PC-3 (cell line): ENCODE measurements at regions not wholly inside any gene's neighbourhood (a gene's known extent, or its start where the extent isn't known, plus 50 kb on each side); places are given as distances from the start of the nearest gene placed in this dataset.

Source experiments
- ATAC-seq: fragments of 200-7000 bp; cut with Tn5 transposase; 2 replicates; pipeline ENCODE4 v1.9.1; 2020; ENCODE audit warnings: mild to moderate bottlenecking, moderate library complexity
- BruUV-seq: library from RNA; stranded (reverse); fragments of 400-500 nt; replicated peaks from 2 replicates; lab custom pipeline; 2021; lab: Mats Ljungman, UMichigan
- CTCF ChIA-PET: fragments of 300-600 bp; sonication (Branson Sonifier 250); formaldehyde crosslinking; loops from one replicate; lab custom pipeline; 2022; ENCODE audit warnings: antibody characterized with exemption; lab: Charles Lee
- POLR2A ChIA-PET: fragments of 300-600 bp; sonication (Branson Sonifier 250); formaldehyde crosslinking; loops from one replicate; lab custom pipeline; 2022; ENCODE audit warnings: antibody characterized with exemption; ENCODE audit not compliant: unreplicated experiment; lab: Charles Lee
- DNase-seq: peaks from one replicate; pipeline ENCODE4 v3.0.0-alpha.2; 2015
- H2AFZ ChIP-seq: fragments of 300-600 bp; sonication (generic); 2 replicates; pipeline ENCODE4 v1.6.0; 2016; ENCODE audit warnings: antibody characterized with exemption, low read length
- H3F3A ChIP-seq: fragments of 300-600 bp; sonication (generic); one replicate; pipeline ENCODE4 v1.6.0; 2017; ENCODE audit warnings: antibody characterized with exemption, low read length, control low read depth, mild to moderate bottlenecking; ENCODE audit not compliant: unreplicated experiment
- H3K27ac ChIP-seq: fragments of 300-600 bp; sonication (generic); 2 replicates; pipeline ENCODE4 v1.5.1; 2016; ENCODE audit warnings: mild to moderate bottlenecking, low read length
- H3K27me3 ChIP-seq: fragments of 300-600 bp; sonication (generic); 2 replicates; pipeline ENCODE4 v1.6.1; 2016; ENCODE audit warnings: low read length, mixed read lengths
- H3K36me3 ChIP-seq: fragments of 300-600 bp; sonication (generic); 2 replicates; pipeline ENCODE4 v1.6.1; 2016; ENCODE audit warnings: low read depth, mixed run types, low read length, mixed read lengths
- H3K4me1 ChIP-seq: fragments of 300-600 bp; sonication (generic); 2 replicates; pipeline ENCODE4 v1.5.1; 2016; ENCODE audit warnings: low read length; ENCODE audit not compliant: insufficient read depth
- H3K4me2 ChIP-seq: fragments of 300-600 bp; sonication (generic); 2 replicates; pipeline ENCODE4 v1.6.0; 2016; ENCODE audit warnings: low read length
- H3K4me3 ChIP-seq: fragments of 300-600 bp; sonication (generic); 2 replicates; pipeline ENCODE4 v1.5.1; 2016; ENCODE audit warnings: mild to moderate bottlenecking, low read length, mixed read lengths
- H3K79me2 ChIP-seq: fragments of 300-600 bp; sonication (generic); 2 replicates; pipeline ENCODE4 v1.6.1; 2017; ENCODE audit warnings: low read length, mixed read lengths
- H3K9ac ChIP-seq: fragments of 300-600 bp; sonication (generic); 2 replicates; pipeline ENCODE4 v1.6.0; 2016; ENCODE audit warnings: mild to moderate bottlenecking, low read length
- H3K9me2 ChIP-seq: fragments of 300-600 bp; sonication (generic); replicated peaks from 2 replicates; pipeline ENCODE4 v1.6.1; 2016; ENCODE audit warnings: mixed run types, low read length, mixed read lengths
- H3K9me3 ChIP-seq: fragments of 300-600 bp; sonication (generic); 2 replicates; pipeline ENCODE4 v1.6.1; 2016; ENCODE audit warnings: low read length, mixed read lengths
- H4K20me1 ChIP-seq: fragments of 300-600 bp; sonication (generic); 2 replicates; pipeline ENCODE4 v1.6.1; 2016; ENCODE audit warnings: low read length, mixed read lengths
- CTCF ChIP-seq: fragments of 300-600 bp; sonication (generic); conservative IDR thresholded peaks from 2 replicates; pipeline ENCODE4 v1.5.1; 2017; ENCODE audit warnings: antibody characterized with exemption, low read depth, mild to moderate bottlenecking, low read length
- EZH2 ChIP-seq: fragments of 300-600 bp; sonication (generic); IDR thresholded peaks from one replicate; pipeline ENCODE4 v1.6.1; 2017; ENCODE audit warnings: antibody characterized with exemption, mild to moderate bottlenecking, low read length; ENCODE audit not compliant: unreplicated experiment
- EZH2phosphoT487 ChIP-seq: fragments of 300-600 bp; sonication (generic); IDR thresholded peaks from 2 replicates; pipeline ENCODE4 v1.6.1; 2018; ENCODE audit warnings: mild to moderate bottlenecking, antibody characterized with exemption, low read length, borderline replicate concordance
- intact Hi-C: fragments of 100-400 bp; cut with micrococcal nuclease; formaldehyde crosslinking; loops from 2 replicates; pipeline ENCODE4 v1.9.0; 2023

- no peak overlapping the region for H3K9ac ChIP-seq
- no peaks in the 10 kb centered on the region for H3K79me2 ChIP-seq
- no peak overlapping the region for H3K4me2 ChIP-seq
- no peaks in the 10 kb centered on the region for H3K36me3 ChIP-seq
- intact Hi-C loops: loop anchor here (5.0 kb wide), 1 partner anchor 34 kb away; no protein-coding TSS in a partner anchor
- ChIA-PET POLR2A (no interaction called here), CTCF (no interaction called here)
- H3F3A ChIP-seq: no peaks in the 10 kb centered on the region
- no peaks in the 10 kb centered on the region for H3K9me2 ChIP-seq
- H3K27ac ChIP-seq: no peak overlapping the region
- no peak for TF ChIP-seq CTCF
- TF ChIP-seq EZH2phosphoT487: no peak
- no peak for TF ChIP-seq EZH2
- no peak overlapping the region for H2AFZ ChIP-seq
- H3K4me1 ChIP-seq: peaks cover 24% of the 10 kb centered on the region
- ATAC-seq (no peak), DNase-seq (no peak)
- no peaks in the 10 kb centered on the region for H3K27me3 ChIP-seq
- H3K4me3 ChIP-seq: no peak overlapping the region
- H4K20me1 ChIP-seq: no peaks in the 10 kb centered on the region
- no peaks in the 10 kb centered on the region for H3K9me3 ChIP-seq
- no TSS peak for BruUV-seq
Measured at GRCh38 chr22:22712666-22713365, 68.4 kb downstream of the GGTLC2 start.

GRCh38 chr22:22713416-22713815, 69.0 kb downstream of the GGTLC2 start:
- DNase-seq (no peak), ATAC-seq (no peak)
- no peak overlapping the region for H3K4me2 ChIP-seq
- ChIA-PET CTCF (no interaction called here), POLR2A (no interaction called here)
- H3K36me3 ChIP-seq: no peaks in the 10 kb centered on the region
- H3K9ac ChIP-seq: no peak overlapping the region
- H3K27ac ChIP-seq: no peak overlapping the region
- BruUV-seq: no TSS peak
- no peaks in the 10 kb centered on the region for H3K27me3 ChIP-seq
- H3K4me1 ChIP-seq: peaks cover 21% of the 10 kb centered on the region
- H3K9me2 ChIP-seq: no peaks in the 10 kb centered on the region
- H3K9me3 ChIP-seq: no peaks in the 10 kb centered on the region
- no peaks in the 10 kb centered on the region for H3F3A ChIP-seq
- TF ChIP-seq EZH2phosphoT487: no peak
- TF ChIP-seq EZH2: no peak
- no peak for TF ChIP-seq CTCF
- intact Hi-C loops: loop anchor here (5.0 kb wide), 1 partner anchor 34 kb away; no protein-coding TSS in a partner anchor
- H3K79me2 ChIP-seq: no peaks in the 10 kb centered on the region
- H4K20me1 ChIP-seq: no peaks in the 10 kb centered on the region
- H2AFZ ChIP-seq: no peak overlapping the region
- no peak overlapping the region for H3K4me3 ChIP-seq

GRCh38 chr22:22714600-22715335, 70.4 kb downstream of the GGTLC2 start:
- POLR2A ChIA-PET: no interaction called here
- Histone ChIP-seq H3K9me2 (no peaks in the 10 kb centered on the region), H4K20me1 (no peaks in the 10 kb centered on the region), H3K36me3 (no peaks in the 10 kb centered on the region), H3K4me1 (peaks cover 20% of the 10 kb centered on the region), H3K9me3 (no peaks in the 10 kb centered on the region), H3K9ac (no peak overlapping the region), H3K27ac (no peak overlapping the region), H3K79me2 (no peaks in the 10 kb centered on the region), H3K4me3 (no peak overlapping the region), H3K4me2 (no peak overlapping the region), H3F3A (no peaks in the 10 kb centered on the region), H2AFZ (no peak overlapping the region), H3K27me3 (no peaks in the 10 kb centered on the region)
- DNase-seq (no peak), ATAC-seq (no peak)
- TF ChIP-seq EZH2phosphoT487: no peak
- intact Hi-C loops: loop anchor here (5.0 kb wide), 1 partner anchor 33 kb away; no protein-coding TSS in a partner anchor
- no TSS peak for BruUV-seq
- CTCF ChIA-PET: no interaction called here
